HL-60 (cell line): ENCODE measurements at regions not wholly inside any gene's neighbourhood (a gene's known extent, or its start where the extent isn't known, plus 50 kb on each side); places are given as distances from the start of the nearest gene placed in this dataset.

Experiments
- CTCF ChIP-seq: IDR thresholded peaks from one replicate; pipeline ENCODE4 v1.5.1; 2011; ENCODE audit warnings: low read length, control low read depth, inconsistent platforms; ENCODE audit not compliant: insufficient read depth
- GABPA ChIP-seq: IDR thresholded peaks from 2 replicates; pipeline ENCODE4 v1.6.1; 2012; ENCODE audit warnings: low read depth
- POLR2AphosphoS5 ChIP-seq: IDR thresholded peaks from 2 replicates; pipeline ENCODE4 v1.6.1; 2012; ENCODE audit warnings: low read depth
- TF ChIP-seq, protein P1 (sequence below): IDR thresholded peaks from 2 replicates; pipeline ENCODE4 v1.6.1; 2012; ENCODE audit warnings: low read depth; ENCODE audit not compliant: insufficient replicate concordance

DNA sequence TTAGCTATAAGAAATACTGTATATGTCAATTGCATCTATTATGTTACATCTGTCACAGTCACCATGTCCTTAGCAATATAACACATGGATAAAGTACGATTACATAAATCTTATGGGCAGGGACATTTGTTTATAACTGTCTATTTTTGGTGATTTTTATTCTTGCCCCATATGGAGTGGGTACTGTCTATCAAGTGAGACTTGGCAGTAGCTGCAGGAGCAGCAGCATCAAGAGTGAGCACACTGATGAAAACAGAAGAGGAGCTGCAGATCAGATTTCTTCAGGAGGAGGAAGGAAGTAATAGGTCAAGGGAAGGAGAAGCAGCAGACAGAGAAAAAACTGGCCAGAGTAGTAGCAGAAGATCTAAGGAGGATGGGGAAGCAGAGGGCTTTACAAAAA, 516.7 kb downstream of the C6orf118 start:
- TF ChIP-seq CTCF (no peak), POLR2AphosphoS5 (no peak), GABPA (no peak)
- TF ChIP-seq, protein P1, sequence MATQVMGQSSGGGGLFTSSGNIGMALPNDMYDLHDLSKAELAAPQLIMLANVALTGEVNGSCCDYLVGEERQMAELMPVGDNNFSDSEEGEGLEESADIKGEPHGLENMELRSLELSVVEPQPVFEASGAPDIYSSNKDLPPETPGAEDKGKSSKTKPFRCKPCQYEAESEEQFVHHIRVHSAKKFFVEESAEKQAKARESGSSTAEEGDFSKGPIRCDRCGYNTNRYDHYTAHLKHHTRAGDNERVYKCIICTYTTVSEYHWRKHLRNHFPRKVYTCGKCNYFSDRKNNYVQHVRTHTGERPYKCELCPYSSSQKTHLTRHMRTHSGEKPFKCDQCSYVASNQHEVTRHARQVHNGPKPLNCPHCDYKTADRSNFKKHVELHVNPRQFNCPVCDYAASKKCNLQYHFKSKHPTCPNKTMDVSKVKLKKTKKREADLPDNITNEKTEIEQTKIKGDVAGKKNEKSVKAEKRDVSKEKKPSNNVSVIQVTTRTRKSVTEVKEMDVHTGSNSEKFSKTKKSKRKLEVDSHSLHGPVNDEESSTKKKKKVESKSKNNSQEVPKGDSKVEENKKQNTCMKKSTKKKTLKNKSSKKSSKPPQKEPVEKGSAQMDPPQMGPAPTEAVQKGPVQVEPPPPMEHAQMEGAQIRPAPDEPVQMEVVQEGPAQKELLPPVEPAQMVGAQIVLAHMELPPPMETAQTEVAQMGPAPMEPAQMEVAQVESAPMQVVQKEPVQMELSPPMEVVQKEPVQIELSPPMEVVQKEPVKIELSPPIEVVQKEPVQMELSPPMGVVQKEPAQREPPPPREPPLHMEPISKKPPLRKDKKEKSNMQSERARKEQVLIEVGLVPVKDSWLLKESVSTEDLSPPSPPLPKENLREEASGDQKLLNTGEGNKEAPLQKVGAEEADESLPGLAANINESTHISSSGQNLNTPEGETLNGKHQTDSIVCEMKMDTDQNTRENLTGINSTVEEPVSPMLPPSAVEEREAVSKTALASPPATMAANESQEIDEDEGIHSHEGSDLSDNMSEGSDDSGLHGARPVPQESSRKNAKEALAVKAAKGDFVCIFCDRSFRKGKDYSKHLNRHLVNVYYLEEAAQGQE: no peak
